ENCODE measurements at regions not wholly inside any gene's neighbourhood (a gene's known extent, or its start where the extent isn't known, plus 50 kb on each side); places are given as distances from the start of the nearest gene placed in this dataset.

DNA sequence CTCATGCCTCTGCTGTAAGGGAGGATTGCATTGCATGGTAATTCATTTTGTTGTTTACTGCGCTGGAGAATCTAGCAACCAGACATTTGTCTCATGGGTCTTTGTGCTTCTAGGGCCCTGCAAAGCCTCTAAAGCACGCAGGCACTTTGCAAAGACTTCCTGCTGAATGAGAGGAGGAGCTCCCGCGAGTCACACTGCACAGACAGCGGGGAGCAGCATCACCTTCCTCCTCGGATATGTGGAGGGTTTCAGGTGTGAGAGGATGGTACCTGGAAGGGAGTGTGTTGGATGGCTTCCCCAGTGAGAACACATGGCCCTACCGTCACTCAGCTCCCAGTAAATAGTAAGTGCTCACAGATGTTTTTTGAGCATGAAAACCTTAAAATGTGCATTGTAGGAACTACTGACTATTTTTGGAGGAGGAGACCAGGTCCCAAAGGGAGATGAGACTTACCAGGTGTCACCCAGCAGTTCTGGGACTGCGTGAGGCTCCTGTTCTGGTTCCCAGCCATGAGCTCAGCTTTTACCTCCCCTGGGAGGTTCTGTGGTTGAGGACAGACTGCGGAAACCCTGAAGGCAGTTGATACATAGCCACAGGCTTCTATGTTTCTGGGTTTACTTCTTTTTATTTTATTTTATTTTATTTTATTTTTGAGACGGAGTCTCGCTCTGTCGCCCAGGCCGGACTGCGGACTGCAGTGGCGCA, 278.0 kb downstream of the FGF9 start:
- Histone ChIP-seq H3K27me3 (no peaks in the 10 kb centered on the region), H3K9me3 (peaks cover 0 to 12% (median 0%) of the 10 kb centered on the region in 4 donors), H3K4me3 (no peak overlapping the region), H3K4me1 (no peaks in the 10 kb centered on the region), H3K36me3 (no peaks in the 10 kb centered on the region), H3K27ac (no peak overlapping the region)
- no peak for DNase-seq
- TF ChIP-seq POLR2A (IDR thresholded peaks at IDR 0.05) = no peak
- TF ChIP-seq, protein P1, sequence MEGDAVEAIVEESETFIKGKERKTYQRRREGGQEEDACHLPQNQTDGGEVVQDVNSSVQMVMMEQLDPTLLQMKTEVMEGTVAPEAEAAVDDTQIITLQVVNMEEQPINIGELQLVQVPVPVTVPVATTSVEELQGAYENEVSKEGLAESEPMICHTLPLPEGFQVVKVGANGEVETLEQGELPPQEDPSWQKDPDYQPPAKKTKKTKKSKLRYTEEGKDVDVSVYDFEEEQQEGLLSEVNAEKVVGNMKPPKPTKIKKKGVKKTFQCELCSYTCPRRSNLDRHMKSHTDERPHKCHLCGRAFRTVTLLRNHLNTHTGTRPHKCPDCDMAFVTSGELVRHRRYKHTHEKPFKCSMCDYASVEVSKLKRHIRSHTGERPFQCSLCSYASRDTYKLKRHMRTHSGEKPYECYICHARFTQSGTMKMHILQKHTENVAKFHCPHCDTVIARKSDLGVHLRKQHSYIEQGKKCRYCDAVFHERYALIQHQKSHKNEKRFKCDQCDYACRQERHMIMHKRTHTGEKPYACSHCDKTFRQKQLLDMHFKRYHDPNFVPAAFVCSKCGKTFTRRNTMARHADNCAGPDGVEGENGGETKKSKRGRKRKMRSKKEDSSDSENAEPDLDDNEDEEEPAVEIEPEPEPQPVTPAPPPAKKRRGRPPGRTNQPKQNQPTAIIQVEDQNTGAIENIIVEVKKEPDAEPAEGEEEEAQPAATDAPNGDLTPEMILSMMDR (IDR thresholded peaks at IDR 0.05) = no peak

DNA sequence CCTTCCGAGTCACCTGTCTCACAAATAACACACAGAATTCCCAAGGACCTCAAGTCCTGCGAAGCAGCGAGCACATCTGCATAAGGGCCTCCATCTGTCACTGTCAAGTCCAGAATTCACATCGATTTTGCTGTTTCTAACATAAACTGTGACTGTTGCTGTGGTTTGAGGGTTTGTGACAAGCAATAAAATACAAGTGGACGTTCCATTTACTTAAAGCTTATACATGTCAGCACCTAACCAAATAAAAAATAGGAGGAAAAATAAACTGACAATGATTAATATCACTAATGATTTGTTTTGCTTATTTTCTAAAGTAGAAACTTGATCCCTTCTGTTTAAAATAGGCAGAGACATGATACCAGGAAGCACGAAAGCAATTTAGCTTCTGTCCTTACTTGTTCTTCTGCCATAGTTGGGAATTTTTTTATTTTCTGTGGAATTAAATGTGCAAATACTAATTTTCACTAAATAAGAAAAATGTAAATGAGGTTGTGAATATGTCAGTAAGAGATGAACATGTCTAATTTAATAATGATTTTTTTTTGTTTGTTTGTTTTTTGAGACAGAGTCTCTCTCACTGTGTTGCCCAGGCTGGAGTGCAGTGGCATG, 279.1 kb downstream of the FGF9 start:
- Histone ChIP-seq H3K27me3 (no peaks in the 10 kb centered on the region), H3K9me3 (peaks cover 0 to 5% (median 0%) of the 10 kb centered on the region in 4 donors), H3K4me1 (peaks cover 0 to 7% (median 0%) of the 10 kb centered on the region in 4 donors), H3K36me3 (no peaks in the 10 kb centered on the region), H3K4me3 (no peak overlapping the region), H3K27ac (no peak overlapping the region)
- no peak for DNase-seq
- TF ChIP-seq, protein P1 (IDR thresholded peaks at IDR 0.05) = no peak
- TF ChIP-seq POLR2A (IDR thresholded peaks at IDR 0.05) = no peak

DNA sequence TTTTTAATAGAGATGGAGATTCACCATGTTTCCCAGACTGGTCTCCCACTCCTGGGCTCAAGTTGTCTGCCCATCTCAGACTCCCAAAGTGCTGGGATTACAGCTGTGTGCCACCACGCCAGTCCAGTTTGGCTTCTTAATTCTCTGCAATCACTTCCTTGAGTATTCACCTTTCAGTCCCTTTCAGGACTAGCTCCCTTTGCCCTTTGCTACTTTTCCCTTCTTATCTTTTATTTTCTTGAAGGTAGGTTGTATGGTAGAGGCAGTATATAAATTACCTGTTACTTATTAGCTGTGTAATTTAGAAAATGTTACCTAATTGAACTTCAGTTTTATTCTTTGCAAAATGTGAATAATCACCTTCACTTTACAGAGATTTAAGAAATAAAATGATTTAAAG, 285.8 kb downstream of the FGF9 start:
- no peaks in the 10 kb centered on the region for H3K9me3 ChIP-seq
- H3K27ac ChIP-seq = no peak overlapping the region
- TF ChIP-seq POLR2A (IDR thresholded peaks at IDR 0.05) = no peak
- TF ChIP-seq, protein P1 (IDR thresholded peaks at IDR 0.05) = no peak
- H3K27me3 ChIP-seq = no peaks in the 10 kb centered on the region
- no peak for DNase-seq
- H3K4me1 ChIP-seq = peaks cover 0 to 7% (median 0%) of the 10 kb centered on the region in 4 donors
- H3K4me3 ChIP-seq = no peak overlapping the region
- H3K36me3 ChIP-seq = no peaks in the 10 kb centered on the region

DNA sequence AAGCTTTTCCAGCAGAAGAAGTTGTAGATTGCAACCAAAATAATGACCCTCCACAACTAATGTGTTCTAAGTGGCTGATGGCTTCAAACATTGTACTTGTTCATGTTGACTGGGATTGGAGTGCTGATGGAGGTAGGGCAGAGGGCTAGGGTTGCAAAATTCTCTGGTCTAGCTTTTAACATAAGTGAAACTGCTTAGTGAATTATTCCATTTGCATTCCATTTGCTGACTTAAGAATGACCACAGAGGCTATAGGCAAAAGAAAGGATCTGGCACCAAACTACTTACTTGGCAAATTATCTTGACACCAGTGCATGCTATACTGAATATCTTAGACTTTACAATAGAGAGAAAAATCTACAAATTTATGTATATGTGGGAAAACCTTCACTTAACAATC, 287.0 kb downstream of the FGF9 start:
- H3K4me1 ChIP-seq = peaks cover 0 to 7% (median 0%) of the 10 kb centered on the region in 4 donors
- H3K9me3 ChIP-seq = peaks cover 0 to 3% (median 0%) of the 10 kb centered on the region in 4 donors
- TF ChIP-seq, protein P1 (IDR thresholded peaks at IDR 0.05) = no peak
- no peak for TF ChIP-seq POLR2A (IDR thresholded peaks at IDR 0.05)
- no peak overlapping the region for H3K4me3 ChIP-seq
- no peaks in the 10 kb centered on the region for H3K36me3 ChIP-seq
- H3K27me3 ChIP-seq = no peaks in the 10 kb centered on the region
- DNase-seq = no peak
- no peak overlapping the region for H3K27ac ChIP-seq

DNA sequence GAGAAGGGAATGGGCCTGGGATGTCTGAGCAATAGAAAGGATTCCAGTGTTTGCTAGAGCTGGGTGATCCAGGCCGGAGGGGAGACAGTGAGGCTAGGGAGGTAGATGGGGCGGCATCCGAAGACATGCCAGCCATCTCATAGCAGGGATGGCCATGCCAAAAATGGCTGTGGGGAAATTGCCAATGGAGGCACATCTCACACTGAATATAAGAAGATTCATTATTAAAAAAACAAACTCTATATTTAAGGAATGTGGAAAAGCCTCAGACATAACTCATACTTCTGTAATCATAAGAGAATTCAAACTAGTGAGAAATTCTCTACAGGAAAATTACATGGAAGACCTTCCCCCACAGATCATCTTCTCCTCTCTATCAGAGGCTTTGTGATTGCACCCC, 289.2 kb downstream of the FGF9 start:
- no peak overlapping the region for H3K27ac ChIP-seq
- TF ChIP-seq, protein P1 (IDR thresholded peaks at IDR 0.05) = no peak
- TF ChIP-seq POLR2A (IDR thresholded peaks at IDR 0.05) = no peak
- H3K4me3 ChIP-seq = no peak overlapping the region
- DNase-seq = no peak
- H3K27me3 ChIP-seq = no peaks in the 10 kb centered on the region
- peaks cover 0 to 3% (median 0%) of the 10 kb centered on the region in 4 donors for H3K9me3 ChIP-seq
- H3K36me3 ChIP-seq = no peaks in the 10 kb centered on the region
- no peaks in the 10 kb centered on the region for H3K4me1 ChIP-seq
